Activated CD4-positive, alpha-beta T cell treated with anti-CD3 and anti-CD28 coated beads for 24 hours (primary cell): ENCODE measurements at regions not wholly inside any gene's neighbourhood (a gene's known extent, or its start where the extent isn't known, plus 50 kb on each side); places are given as distances from the start of the nearest gene placed in this dataset.

Source experiments
- DNase-seq, 2 donors: peaks; one replicate each; pipeline ENCODE4 v3.0.0-alpha.2; 2020; ENCODE audit warnings: low read depth in 2 of 2

GRCh38 chr12:41891226-41891625, 253.4 kb downstream of the GXYLT1 start:
- DNase-seq, result no peak

GRCh38 chr12:41888285-41888684, 256.4 kb downstream of the GXYLT1 start:
- no peak for DNase-seq

DNA sequence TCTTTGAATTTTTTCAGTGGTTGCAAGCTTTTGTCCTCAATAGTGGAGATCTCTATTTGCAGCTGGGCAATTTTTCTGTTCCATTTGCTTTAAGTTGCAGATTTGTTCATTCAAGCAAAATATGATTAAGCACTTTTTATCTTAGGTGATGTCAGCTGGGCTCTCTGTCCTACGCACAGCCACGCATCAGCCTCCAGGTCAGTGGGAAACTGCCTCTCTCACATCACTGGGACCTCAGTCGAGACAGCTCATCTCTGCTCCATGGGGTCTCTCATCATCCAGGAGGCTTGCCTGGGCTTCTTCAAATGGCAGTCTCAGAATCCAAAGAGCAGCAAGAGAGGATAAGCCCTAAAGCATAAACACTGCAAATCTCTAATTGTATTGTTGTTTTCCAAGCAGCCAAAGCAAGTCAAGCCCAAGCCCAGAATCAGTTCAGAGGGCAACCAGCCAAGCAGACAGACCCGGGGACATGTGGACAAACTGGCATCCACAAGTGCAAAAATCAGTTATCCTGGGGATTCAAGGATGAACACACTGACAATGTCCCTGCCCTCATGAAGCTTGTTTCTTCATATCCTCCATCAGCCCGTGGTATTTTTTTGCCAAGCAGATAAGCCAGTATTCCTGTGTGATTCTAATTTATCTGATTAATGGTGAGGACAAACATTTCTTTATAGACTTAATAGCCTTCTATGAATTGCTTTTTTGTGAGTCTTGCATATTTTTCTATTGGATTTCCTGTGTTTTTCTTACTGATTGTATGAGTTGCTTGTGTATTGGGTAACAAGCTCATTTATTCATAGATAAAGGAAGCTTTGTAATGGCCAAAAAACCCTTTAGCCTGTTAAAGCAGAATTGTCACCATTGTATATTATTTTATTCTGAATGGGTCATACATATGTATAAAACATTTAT, 262.5 kb downstream of the GXYLT1 start:
- DNase-seq, result no peak

- no peak for DNase-seq
Observed at GRCh38 chr12:41869432-41869831, 275.2 kb downstream of the GXYLT1 start.

GRCh38 chr12:41866878-41867430, 277.7 kb downstream of the GXYLT1 start:
- DNase-seq, result no peak

- no peak for DNase-seq
Observed at GRCh38 chr12:41856228-41856627, 288.4 kb downstream of the GXYLT1 start.

DNA sequence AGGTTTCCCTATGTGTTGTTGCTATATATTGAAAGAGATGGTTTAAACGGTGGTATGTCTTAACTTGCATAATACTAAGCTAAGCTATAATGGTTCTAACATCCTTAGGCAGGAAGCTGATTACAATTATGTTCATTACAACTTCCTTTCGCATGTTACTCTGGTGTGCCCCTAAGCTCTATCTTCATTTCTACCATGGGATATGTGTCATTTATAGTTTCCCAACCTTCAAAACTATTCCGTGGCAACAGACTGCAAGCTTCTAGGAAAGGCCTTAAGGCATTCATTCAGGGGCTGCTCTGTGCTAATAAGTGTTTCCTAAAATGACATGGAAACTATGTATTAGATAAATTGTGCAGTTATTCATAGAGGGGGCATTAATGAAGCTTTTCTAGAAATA, 294.6 kb downstream of the GXYLT1 start:
- DNase-seq, result no peak

- no peak for DNase-seq
Observed at GRCh38 chr12:41846718-41847117, 298.0 kb downstream of the GXYLT1 start.

DNA sequence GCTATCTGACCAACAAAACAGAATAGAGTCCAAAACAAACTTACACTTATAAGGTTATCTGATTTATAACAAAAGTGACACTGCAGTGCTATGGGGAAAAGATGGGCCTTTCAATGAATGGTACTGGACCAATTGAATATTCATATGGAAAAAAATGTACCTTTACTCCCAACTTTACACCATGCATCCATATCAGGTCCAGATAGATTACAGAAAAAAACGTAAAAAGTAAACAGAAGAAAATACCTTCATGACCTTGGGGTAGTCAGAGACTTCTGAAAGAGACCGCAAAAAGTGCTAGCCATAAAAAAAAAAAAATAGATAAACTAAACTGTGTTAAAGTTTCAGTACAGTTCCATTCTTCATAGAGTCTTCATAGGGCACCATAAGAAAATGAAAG, 308.3 kb downstream of the GXYLT1 start:
- DNase-seq, result no peak

DNA sequence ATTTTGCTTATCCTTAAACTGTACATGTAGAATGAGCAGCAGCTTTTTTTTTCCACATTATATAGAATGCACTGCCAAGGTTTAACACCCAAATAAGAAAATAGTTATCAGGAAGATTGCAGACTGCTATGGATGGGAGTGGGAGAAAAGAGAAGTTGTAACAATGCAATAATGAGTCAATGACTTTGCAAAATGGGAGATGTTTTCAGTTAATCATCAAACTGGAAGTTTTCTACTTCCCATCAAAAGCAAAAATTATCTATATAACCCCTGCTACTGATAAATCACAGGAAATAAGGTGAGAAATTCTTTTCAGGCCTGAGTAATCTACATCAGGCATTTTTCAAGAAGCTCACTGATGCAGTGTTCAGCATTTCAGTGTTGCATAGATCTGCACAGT, 309.1 kb downstream of the GXYLT1 start:
- DNase-seq, result no peak

DNA sequence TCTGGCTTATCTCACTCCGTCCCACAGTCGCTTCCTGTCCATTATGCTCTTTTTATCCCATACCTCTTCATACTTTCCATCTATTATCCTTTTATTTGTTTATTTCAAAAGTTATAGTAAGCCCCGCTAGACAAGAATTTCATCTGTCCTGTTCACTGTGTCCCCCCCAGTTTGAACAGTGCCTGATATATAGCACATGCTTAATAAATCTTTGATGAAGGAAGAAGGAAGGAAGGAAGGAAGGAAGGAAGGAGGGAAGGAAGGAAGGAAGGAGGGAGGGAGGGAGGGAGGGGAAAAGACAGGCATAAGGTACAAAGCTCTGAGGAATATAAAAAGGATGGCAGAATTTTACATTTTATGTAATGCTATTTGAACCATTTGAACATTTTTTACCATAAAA, 324.7 kb downstream of the GXYLT1 start:
- no peak for DNase-seq

GRCh38 chr12:41804026-41804425, 340.6 kb downstream of the GXYLT1 start:
- no peak for DNase-seq

- no peak for DNase-seq
Observed at GRCh38 chr12:41802803-41803202, 341.9 kb downstream of the GXYLT1 start.

DNA sequence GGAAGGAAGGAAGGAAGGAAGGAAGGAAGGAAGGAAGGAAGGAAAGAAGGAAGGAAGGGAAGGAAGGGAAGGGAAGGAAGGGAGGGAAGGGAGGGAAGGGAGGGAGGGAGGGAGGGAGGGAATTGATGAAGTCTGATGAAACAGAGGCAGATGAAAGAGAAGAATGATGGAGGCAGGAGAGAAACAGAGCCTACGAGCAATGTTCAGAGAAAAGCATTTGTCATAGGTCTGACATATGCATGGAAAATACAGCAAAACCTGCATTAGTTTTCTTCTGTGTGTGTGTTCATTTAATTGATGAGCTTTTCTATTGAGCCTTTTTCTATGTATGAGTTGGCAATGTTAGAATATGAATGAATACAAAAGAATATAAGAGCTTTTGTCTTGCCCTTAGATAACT, 343.4 kb downstream of the GXYLT1 start:
- no peak for DNase-seq

DNA sequence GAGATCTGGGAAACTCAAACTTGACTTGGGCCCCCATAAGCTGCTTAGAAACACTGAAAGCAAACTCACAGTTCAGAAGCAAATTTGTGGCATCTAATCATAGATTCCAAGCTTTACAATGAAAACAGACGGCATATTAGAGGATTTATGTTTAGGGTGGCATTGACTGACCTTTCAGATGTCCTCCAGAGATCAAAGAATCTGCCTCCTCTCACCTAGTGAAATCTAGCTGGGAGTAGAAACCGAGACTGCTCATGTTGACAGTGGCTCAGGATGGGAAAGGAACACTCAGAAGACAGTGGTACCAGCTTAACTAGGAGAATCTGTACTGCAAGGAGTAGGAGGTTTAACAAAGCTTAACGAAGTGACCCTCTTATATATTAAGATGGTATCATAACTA, 345.0 kb downstream of the GXYLT1 start:
- no peak for DNase-seq

GRCh38 chr12:41795910-41796309, 348.8 kb downstream of the GXYLT1 start:
- no peak for DNase-seq

DNA sequence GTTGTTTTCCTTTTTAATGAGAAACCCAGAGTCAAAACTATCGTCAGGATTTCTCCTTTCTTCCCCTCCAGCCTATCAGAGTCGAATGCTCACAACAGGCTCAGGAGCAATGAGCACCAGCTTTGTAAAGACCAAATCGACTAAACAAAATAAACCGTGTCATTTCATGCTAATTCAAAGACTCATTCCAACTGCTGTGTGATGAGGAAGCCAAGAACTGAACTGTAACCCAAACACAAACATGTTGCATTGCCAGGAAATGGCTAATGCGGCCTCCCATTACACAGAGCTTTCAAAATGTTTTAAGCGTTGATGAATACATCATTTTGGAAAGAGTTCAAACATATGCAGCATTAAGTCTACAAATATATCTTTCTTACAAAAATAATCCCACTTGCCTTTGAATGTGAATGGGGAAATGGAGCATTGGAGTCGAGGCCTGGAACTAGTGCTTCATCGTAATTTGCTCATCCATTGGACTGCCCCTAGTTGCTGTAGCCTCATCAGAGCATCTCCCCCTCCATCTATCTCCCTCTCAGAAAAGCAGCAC, 349.5 kb downstream of the GXYLT1 start:
- no peak for DNase-seq

GRCh38 chr12:41794336-41794735, 350.3 kb downstream of the GXYLT1 start:
- no peak for DNase-seq

GRCh38 chr12:41784957-41785356, 359.7 kb downstream of the GXYLT1 start:
- DNase-seq, result no peak

GRCh38 chr12:41778934-41779333, 365.7 kb downstream of the GXYLT1 start:
- no peak for DNase-seq

GRCh38 chr12:41777064-41777790, 367.4 kb downstream of the GXYLT1 start:
- DNase-seq, result no peak

DNA sequence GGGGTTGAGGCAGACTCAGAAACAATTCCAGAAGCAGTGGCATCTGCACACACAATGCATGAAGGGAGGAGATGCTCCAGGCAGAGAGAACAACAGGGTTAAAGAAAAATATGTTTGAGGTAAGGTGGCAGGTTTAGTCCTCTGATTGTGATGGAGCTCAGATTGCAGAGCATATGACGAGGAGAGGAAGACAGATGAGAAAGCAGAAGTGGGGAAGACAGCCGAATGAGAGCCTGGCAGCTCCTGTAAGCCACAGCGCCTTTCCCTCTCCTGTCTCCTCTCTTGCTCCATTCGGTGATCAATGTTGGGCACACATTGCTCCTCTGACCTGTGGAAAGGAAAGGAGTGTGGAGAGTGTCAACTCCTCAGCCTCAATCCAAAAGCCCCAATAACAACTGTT, 372.2 kb downstream of the GXYLT1 start:
- DNase-seq, result no peak

DNA sequence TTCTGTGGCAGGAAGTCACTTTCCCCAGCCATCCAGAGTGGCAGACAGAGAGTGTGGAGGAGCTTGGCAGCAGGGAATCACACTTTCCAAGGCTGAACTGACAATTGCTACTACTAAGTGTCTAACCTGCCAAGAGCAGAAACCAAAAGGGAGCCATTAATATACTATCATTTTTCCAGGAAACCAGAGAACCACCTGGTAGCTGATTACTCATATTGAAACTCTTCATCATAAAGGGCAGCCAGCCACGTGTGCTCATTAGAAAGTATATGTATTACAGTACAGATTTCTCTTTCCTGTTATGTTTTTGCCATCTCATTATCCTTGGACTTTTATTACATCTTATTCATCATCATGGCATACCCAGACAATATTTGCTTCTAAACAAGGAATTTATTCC, 374.9 kb downstream of the GXYLT1 start:
- no peak for DNase-seq
